ENCODE measurements at regions not wholly inside any gene's neighbourhood (a gene's known extent, or its start where the extent isn't known, plus 50 kb on each side); places are given as distances from the start of the nearest gene placed in this dataset.
"Not testable (repeated sequence)": the region's sequence is repeated elsewhere in the genome, so short reads cannot be mapped to it uniquely, and the experiment has no call there.

- Histone ChIP-seq H3K27me3 (ENCODE audit: insufficient read depth, low read length) (peaks cover 3% of the 10 kb centered on the region), H3K4me1 (ENCODE audit: insufficient read depth, low read length) (peaks cover 5% of the 10 kb centered on the region), H3K79me2 (ENCODE audit: insufficient read depth, low read length) (no peaks in the 10 kb centered on the region), H3K36me3 (ENCODE audit: insufficient read depth, low read length) (no peaks in the 10 kb centered on the region), H4K20me1 (ENCODE audit: insufficient read depth, low read length) (no peaks in the 10 kb centered on the region), H3K9me3 (ENCODE audit: low read depth, low read length) (no peaks in the 10 kb centered on the region), H2AFZ (ENCODE audit: low read length) (no peak overlapping the region), H3K27ac (ENCODE audit: low read depth, low read length) (no peak overlapping the region), H3K4me3 (ENCODE audit: insufficient read depth, low read length) (no peak overlapping the region), H3K4me2 (ENCODE audit: insufficient read depth, low read length) (no peak overlapping the region)
- TF ChIP-seq CTCF (IDR thresholded peaks at IDR 0.05; ENCODE audit: extremely low read depth, low read depth, low read length): no peak
- no peak for DNase-seq (ENCODE audit: insufficient read length, low spot score, missing footprints)
These were observed 68.0 kb upstream of the MAP9 start for GRCh38 chr4:155444721-155445120.

DNA sequence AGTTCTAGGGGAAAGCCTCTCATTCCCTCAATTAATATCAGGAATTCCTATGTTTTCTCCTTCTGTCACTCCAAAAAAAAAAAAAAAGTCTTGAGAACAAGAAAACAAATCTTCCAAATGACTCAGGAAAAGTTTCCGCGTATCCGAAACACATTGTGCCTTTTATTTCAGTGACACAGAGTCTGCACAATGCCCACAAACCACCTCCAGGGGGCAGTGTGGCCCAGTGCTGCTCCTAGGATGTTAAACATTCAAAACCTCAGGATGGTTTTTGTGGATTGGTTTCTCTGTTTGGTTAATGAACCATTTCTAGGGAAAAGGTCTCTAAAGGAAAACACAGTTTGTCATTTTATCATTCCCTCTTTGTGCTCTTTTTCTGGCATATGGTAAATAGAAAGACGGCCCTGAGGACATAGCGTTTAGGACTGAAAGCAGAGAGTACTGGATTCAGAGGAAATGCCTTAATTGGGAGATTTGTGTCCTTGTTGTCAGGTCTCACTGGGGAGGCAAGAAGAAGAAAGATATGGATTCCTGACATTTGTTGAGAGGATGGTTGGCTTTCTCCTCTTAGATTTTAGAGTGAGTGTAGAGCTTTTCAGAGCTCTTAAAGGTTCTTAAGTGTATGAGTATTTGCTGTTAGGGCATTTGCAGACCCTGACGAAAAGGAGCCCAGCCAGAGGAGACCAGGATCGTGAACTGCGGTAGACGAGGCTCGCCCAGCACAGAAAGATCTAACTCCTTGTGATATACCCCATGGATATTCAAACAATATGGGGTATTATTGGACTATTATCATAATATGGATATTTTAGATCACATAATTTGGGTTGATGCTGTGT lies 65.7 kb upstream of the MAP9 start:
- TF ChIP-seq CTCF (IDR thresholded peaks at IDR 0.05; ENCODE audit: extremely low read depth, low read depth, low read length): peak; percentile 99
- peak overlapping the region; percentile 41 for H3K4me3 ChIP-seq (ENCODE audit: insufficient read depth, low read length)
- peak overlapping the region; percentile 69 for H3K4me2 ChIP-seq (ENCODE audit: insufficient read depth, low read length)
- no peaks in the 10 kb centered on the region for H4K20me1 ChIP-seq (ENCODE audit: insufficient read depth, low read length)
- peaks cover 5% of the 10 kb centered on the region for H3K4me1 ChIP-seq (ENCODE audit: insufficient read depth, low read length)
- DNase-seq (ENCODE audit: insufficient read length, low spot score, missing footprints): peak; percentile 71
- no peak overlapping the region for H3K27ac ChIP-seq (ENCODE audit: low read depth, low read length)
- no peaks in the 10 kb centered on the region for H3K9me3 ChIP-seq (ENCODE audit: low read depth, low read length)
- H3K27me3 ChIP-seq (ENCODE audit: insufficient read depth, low read length): peaks cover 3% of the 10 kb centered on the region
- no peaks in the 10 kb centered on the region for H3K79me2 ChIP-seq (ENCODE audit: insufficient read depth, low read length)
- peak overlapping the region; percentile 59 for H2AFZ ChIP-seq (ENCODE audit: low read length)
- no peaks in the 10 kb centered on the region for H3K36me3 ChIP-seq (ENCODE audit: insufficient read depth, low read length)

DNA sequence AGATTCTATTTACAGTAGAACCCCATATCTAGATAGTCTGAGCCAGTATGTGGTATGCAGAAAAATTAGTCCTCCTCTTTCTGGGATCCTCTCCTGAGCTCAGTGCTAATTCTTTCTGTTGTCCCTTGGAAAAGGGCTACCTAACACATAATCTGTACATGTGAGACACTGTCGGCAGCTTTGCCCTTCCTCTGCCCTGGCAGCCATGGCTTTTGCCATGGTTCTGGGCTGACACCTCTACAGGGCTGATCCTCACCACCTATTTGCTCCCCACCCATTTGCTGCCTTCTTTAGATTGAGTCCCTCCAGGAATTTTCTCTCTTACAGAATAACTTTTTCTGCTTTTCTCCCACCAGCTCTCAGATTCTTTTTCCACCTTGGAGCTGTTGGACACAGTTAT lies 64.7 kb upstream of the MAP9 start:
- no peak overlapping the region for H3K4me3 ChIP-seq (ENCODE audit: insufficient read depth, low read length)
- H2AFZ ChIP-seq (ENCODE audit: low read length): no peak overlapping the region

DNA sequence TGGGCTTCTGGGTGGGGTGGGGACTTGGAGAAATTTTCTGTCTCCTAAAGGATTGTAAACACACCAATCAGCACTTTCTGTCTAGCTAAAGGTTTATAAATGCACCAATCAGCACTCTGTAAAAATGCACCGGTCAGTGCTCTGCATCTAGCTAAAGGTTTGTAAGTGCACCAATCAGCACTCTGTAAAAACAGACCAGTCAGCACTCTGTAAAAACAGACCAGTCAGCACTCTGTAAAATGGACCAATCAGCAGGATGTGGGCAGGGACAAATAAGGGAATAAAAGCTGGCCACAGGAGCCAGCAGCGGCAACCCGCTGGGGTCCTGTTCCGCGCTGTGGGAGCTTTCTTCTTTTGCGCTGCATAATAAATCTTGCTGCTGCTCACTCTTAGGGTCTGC lies 63.0 kb upstream of the MAP9 start:
- H3K9me3 ChIP-seq (ENCODE audit: low read depth, low read length); H4K20me1 ChIP-seq (ENCODE audit: insufficient read depth, low read length); H3K36me3 ChIP-seq (ENCODE audit: insufficient read depth, low read length); H3K27ac ChIP-seq (ENCODE audit: low read depth, low read length); H2AFZ ChIP-seq (ENCODE audit: low read length); H3K4me1 ChIP-seq (ENCODE audit: insufficient read depth, low read length); H3K4me2 ChIP-seq (ENCODE audit: insufficient read depth, low read length); H3K4me3 ChIP-seq (ENCODE audit: insufficient read depth, low read length); H3K79me2 ChIP-seq (ENCODE audit: insufficient read depth, low read length); DNase-seq (ENCODE audit: insufficient read length, low spot score, missing footprints); H3K27me3 ChIP-seq (ENCODE audit: insufficient read depth, low read length): not testable (repeated sequence)

More for the DNA sequence above, 64.7 kb upstream of the MAP9 start:
- Histone ChIP-seq H4K20me1 (ENCODE audit: insufficient read depth, low read length) (no peaks in the 10 kb centered on the region), H3K79me2 (ENCODE audit: insufficient read depth, low read length) (no peaks in the 10 kb centered on the region), H3K36me3 (ENCODE audit: insufficient read depth, low read length) (no peaks in the 10 kb centered on the region), H3K9me3 (ENCODE audit: low read depth, low read length) (no peaks in the 10 kb centered on the region), H3K4me2 (ENCODE audit: insufficient read depth, low read length) (peak overlapping the region; percentile 69), H3K4me1 (ENCODE audit: insufficient read depth, low read length) (peaks cover 5% of the 10 kb centered on the region), H3K27ac (ENCODE audit: low read depth, low read length) (no peak overlapping the region), H3K27me3 (ENCODE audit: insufficient read depth, low read length) (no peaks in the 10 kb centered on the region)
- no peak for TF ChIP-seq CTCF (IDR thresholded peaks at IDR 0.05; ENCODE audit: extremely low read depth, low read depth, low read length)
- DNase-seq (ENCODE audit: insufficient read length, low spot score, missing footprints): no peak

All from osteoblast (primary cell).